ENCODE measurements at regions not wholly inside any gene's neighbourhood (a gene's known extent, or its start where the extent isn't known, plus 50 kb on each side); places are given as distances from the start of the nearest gene placed in this dataset.
"Not testable (repeated sequence)": the region's sequence is repeated elsewhere in the genome, so short reads cannot be mapped to it uniquely, and the experiment has no call there.

- peak in 1 of 2 experiments; percentile 25 for DNase-seq (ENCODE audit: low read depth in 2 of 2)
Measured at GRCh38 chr20:30585244-30585796, 672.1 kb upstream of the DEFB115 start.

- DNase-seq (ENCODE audit: low read depth in 2 of 2), result not testable (repeated sequence)
Measured at GRCh38 chr20:30586178-30586577, 671.3 kb upstream of the DEFB115 start.

- no peak for DNase-seq (ENCODE audit: low read depth in 2 of 2)
Measured at GRCh38 chr20:30593572-30593971, 663.9 kb upstream of the DEFB115 start.

GRCh38 chr20:30594112-30594511 lies 663.4 kb upstream of the DEFB115 start:
- no peak for DNase-seq (ENCODE audit: low read depth in 2 of 2)

- no peak for DNase-seq (ENCODE audit: low read depth in 2 of 2)
Measured at GRCh38 chr20:30595698-30596097, 661.8 kb upstream of the DEFB115 start.

- not testable (repeated sequence) for DNase-seq (ENCODE audit: low read depth in 2 of 2)
Measured at GRCh38 chr20:30597429-30597828, 660.0 kb upstream of the DEFB115 start.

GRCh38 chr20:30598460-30599230 lies 658.8 kb upstream of the DEFB115 start:
- DNase-seq (ENCODE audit: low read depth in 2 of 2), result no peak

- no peak for DNase-seq (ENCODE audit: low read depth in 2 of 2)
Measured at GRCh38 chr20:30599990-30600389, 657.5 kb upstream of the DEFB115 start.

- DNase-seq (ENCODE audit: low read depth in 2 of 2), result no peak
Measured at GRCh38 chr20:30601974-30602373, 655.5 kb upstream of the DEFB115 start.

- no peak for DNase-seq (ENCODE audit: low read depth in 2 of 2)
Measured at GRCh38 chr20:30602424-30602823, 655.0 kb upstream of the DEFB115 start.

GRCh38 chr20:30606990-30607389 lies 650.5 kb upstream of the DEFB115 start:
- no peak for DNase-seq (ENCODE audit: low read depth in 2 of 2)

- no peak for DNase-seq (ENCODE audit: low read depth in 2 of 2)
Measured at GRCh38 chr20:30610029-30610693, 647.3 kb upstream of the DEFB115 start.

GRCh38 chr20:30610751-30611150 lies 646.7 kb upstream of the DEFB115 start:
- DNase-seq (ENCODE audit: low read depth in 2 of 2), result no peak

GRCh38 chr20:30611239-30611984 lies 646.1 kb upstream of the DEFB115 start:
- DNase-seq (ENCODE audit: low read depth in 2 of 2), result no peak

- no peak for DNase-seq (ENCODE audit: low read depth in 2 of 2)
Measured at GRCh38 chr20:30612344-30612743, 645.1 kb upstream of the DEFB115 start.

- not testable (repeated sequence) for DNase-seq (ENCODE audit: low read depth in 2 of 2)
Measured at GRCh38 chr20:30621346-30621745, 636.1 kb upstream of the DEFB115 start.

- not testable (repeated sequence) for DNase-seq (ENCODE audit: low read depth in 2 of 2)
Measured at GRCh38 chr20:30624310-30624709, 633.2 kb upstream of the DEFB115 start.

GRCh38 chr20:30629376-30629775 lies 628.1 kb upstream of the DEFB115 start:
- not testable (repeated sequence) for DNase-seq (ENCODE audit: low read depth in 2 of 2)

- no peak for DNase-seq (ENCODE audit: low read depth in 2 of 2)
Measured at GRCh38 chr20:30630761-30631160, 626.7 kb upstream of the DEFB115 start.

- not testable (repeated sequence) for DNase-seq (ENCODE audit: low read depth in 2 of 2)
Measured at GRCh38 chr20:30631261-30631789, 626.1 kb upstream of the DEFB115 start.

- DNase-seq (ENCODE audit: low read depth in 2 of 2), result not testable (repeated sequence)
Measured at GRCh38 chr20:30632773-30633172, 624.7 kb upstream of the DEFB115 start.

- not testable (repeated sequence) for DNase-seq (ENCODE audit: low read depth in 2 of 2)
Measured at GRCh38 chr20:30641522-30641921, 615.9 kb upstream of the DEFB115 start.
